Stomach (tissue), 8 donors: ENCODE measurements at regions not wholly inside any gene's neighbourhood (a gene's known extent, or its start where the extent isn't known, plus 50 kb on each side); places are given as distances from the start of the nearest gene placed in this dataset.

Experiments
- DNase-seq, 2 donors: peaks; one replicate each; pipeline versions ENCODE4 v3.0.0 to v3.0.0-alpha.2; 2013 to 2019
- H3K27ac ChIP-seq, 5 donors: fragments of 200-600 bp in 4 of 5; sonication (generic) in 4 of 5; one replicate each; pipeline ENCODE4 v1.5.1; 2013 to 2019; ENCODE audit warnings: mild to moderate bottlenecking in 1 of 5, moderate library complexity in 1 of 5
- H3K27me3 ChIP-seq, 3 donors: fragments of 200-600 bp; sonication (generic); one replicate each; pipeline ENCODE4 v1.5.1; 2017 to 2019; ENCODE audit warnings: mixed run types in 1 of 3
- H3K36me3 ChIP-seq, 4 donors: fragments of 200-600 bp; sonication (generic); 1 replicate in 3 of 4; 2 replicates in 1 of 4; pipeline ENCODE4 v1.5.1; 2016 to 2019
- H3K4me1 ChIP-seq, 4 donors: fragments of 200-600 bp; sonication (generic); one replicate each; pipeline ENCODE4 v1.5.1; 2016 to 2019
- H3K4me3 ChIP-seq, 4 donors: fragments of 200-600 bp; sonication (generic) in 3 of 4; one replicate each; pipeline ENCODE4 v1.5.1; 2016 to 2019; ENCODE audit warnings: mild to moderate bottlenecking in 1 of 4
- H3K9me3 ChIP-seq, 4 donors: fragments of 200-600 bp; sonication (generic); one replicate each; pipeline ENCODE4 v1.5.1; 2016 to 2019
- EP300 ChIP-seq: sonication (generic); formaldehyde crosslinking; IDR thresholded peaks from one replicate; pipeline ENCODE4 v1.6.1; 2017; ENCODE audit warnings: antibody characterized with exemption
- POLR2A ChIP-seq, 4 donors: fragments of 450-650 bp; IDR thresholded peaks; one replicate each; pipeline ENCODE4 v1.6.1; 2016; ENCODE audit warnings: antibody characterized with exemption in 4 of 4, control low read depth in 2 of 4, mild to moderate bottlenecking in 1 of 4, moderate library complexity in 1 of 4
- POLR2AphosphoS5 ChIP-seq, 3 donors: sonication (generic); formaldehyde crosslinking; IDR thresholded peaks; one replicate each; pipeline ENCODE4 v1.6.1; 2016; ENCODE audit warnings: antibody characterized with exemption in 3 of 3
- WGBS, 5 donors: extraction: QIAGEN DNeasy Blood & Tissue Kit in 3 of 5; methylation state at CpG; one replicate each; pipeline versions ENCODE4 v1.1.5 to v1.1.7; 2013 to 2018; 5-methylcytosine and 5-hydroxymethylcytosine counted together
- intact Hi-C: fragments of 100-400 bp; cut with DNase I; formaldehyde crosslinking; loops from one replicate; pipeline ENCODE4 v1.15.1; 2023; ENCODE audit warnings: low total_unique reads
- TF ChIP-seq, protein P1 (sequence below), 7 experiments: fragments of 450-650 bp in 4 of 7; fragments of 200-600 bp in 3 of 7; sonication (generic) in 3 of 7; IDR thresholded peaks; one replicate each; pipeline ENCODE4 v1.5.1; 2016 to 2019; ENCODE audit warnings: antibody characterized with exemption in 7 of 7, control low read depth in 2 of 7, mild to moderate bottlenecking in 1 of 7
- donor health status: healthy with polysubstance abuse.
- donor health status: Bipolar disorder and iron deficiency.
- donor health status: healthy.

DNA sequence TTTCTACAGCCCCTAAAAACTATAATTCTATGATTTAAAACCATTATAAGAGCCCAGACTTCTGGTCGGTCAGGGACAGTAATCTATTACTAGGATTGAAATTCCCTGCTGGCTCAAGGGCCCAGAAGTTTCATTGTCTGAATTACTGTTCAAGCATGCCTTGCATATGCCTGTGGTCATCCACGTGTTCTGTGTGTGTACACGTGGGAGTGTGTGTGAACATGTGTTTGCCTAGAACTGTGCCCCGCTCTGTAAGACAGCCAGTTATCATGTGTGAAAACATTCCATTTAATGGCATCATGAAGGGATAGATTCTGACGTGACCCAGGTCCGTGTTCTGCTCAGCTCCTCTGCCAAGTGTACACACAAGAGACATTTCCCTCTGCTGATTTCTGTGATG, 189.3 kb upstream of the NECTIN1 start:
- intact Hi-C loops = no loop called here
- Histone ChIP-seq H3K36me3 (peaks cover 0 to 20% (median 4%) of the 10 kb centered on the region in 4 donors), H3K27me3 (peaks cover 0 to 34% (median 0%) of the 10 kb centered on the region in 3 donors), H3K4me3 (no peak overlapping the region), H3K27ac (no peak overlapping the region), H3K9me3 (peaks cover 0 to 7% (median 0%) of the 10 kb centered on the region in 4 donors), H3K4me1 (no peaks in the 10 kb centered on the region)
- no peak for DNase-seq
- TF ChIP-seq EP300 = no peak
- TF ChIP-seq POLR2AphosphoS5 (IDR thresholded peaks at IDR 0.05) = no peak
- TF ChIP-seq POLR2A (IDR thresholded peaks at IDR 0.05) = no peak
- TF ChIP-seq, protein P1, sequence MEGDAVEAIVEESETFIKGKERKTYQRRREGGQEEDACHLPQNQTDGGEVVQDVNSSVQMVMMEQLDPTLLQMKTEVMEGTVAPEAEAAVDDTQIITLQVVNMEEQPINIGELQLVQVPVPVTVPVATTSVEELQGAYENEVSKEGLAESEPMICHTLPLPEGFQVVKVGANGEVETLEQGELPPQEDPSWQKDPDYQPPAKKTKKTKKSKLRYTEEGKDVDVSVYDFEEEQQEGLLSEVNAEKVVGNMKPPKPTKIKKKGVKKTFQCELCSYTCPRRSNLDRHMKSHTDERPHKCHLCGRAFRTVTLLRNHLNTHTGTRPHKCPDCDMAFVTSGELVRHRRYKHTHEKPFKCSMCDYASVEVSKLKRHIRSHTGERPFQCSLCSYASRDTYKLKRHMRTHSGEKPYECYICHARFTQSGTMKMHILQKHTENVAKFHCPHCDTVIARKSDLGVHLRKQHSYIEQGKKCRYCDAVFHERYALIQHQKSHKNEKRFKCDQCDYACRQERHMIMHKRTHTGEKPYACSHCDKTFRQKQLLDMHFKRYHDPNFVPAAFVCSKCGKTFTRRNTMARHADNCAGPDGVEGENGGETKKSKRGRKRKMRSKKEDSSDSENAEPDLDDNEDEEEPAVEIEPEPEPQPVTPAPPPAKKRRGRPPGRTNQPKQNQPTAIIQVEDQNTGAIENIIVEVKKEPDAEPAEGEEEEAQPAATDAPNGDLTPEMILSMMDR (IDR thresholded peaks at IDR 0.05) = no peak
- WGBS, 5 donors = 24 to 43% (median 38%) methylated on average over 4 to 6 of the region's 6 CpGs

DNA sequence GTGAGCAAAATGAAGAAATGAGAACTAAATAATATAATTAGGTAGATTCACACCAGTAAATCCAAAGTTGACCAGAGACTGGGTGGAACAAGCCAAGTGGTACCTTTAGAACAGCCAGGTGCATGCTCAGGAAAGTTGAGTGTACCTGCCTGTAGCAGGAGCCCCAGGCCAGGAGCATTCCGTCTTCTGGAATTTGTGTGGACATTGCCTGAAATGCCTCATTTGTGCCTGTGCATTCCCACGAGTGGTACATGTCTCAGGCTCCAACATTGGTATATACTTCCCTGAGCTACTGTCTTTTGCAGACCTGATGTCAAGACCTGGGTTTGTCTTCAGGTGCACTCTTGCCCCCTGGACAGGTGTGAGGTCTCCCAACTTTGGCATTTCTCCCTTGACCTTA, 187.6 kb upstream of the NECTIN1 start:
- Histone ChIP-seq H3K36me3 (peaks cover 0 to 21% (median 4%) of the 10 kb centered on the region in 4 donors), H3K9me3 (peaks cover 0 to 7% (median 0%) of the 10 kb centered on the region in 4 donors), H3K27me3 (peaks cover 0 to 29% (median 0%) of the 10 kb centered on the region in 3 donors), H3K4me3 (no peak overlapping the region), H3K27ac (no peak overlapping the region), H3K4me1 (no peaks in the 10 kb centered on the region)
- 50 to 87% (median 79%) methylated on average over 2 of the region's 2 CpGs for WGBS, 5 donors
- TF ChIP-seq, protein P1 (IDR thresholded peaks at IDR 0.05) = no peak
- TF ChIP-seq POLR2AphosphoS5 (IDR thresholded peaks at IDR 0.05) = no peak
- no peak for TF ChIP-seq POLR2A (IDR thresholded peaks at IDR 0.05)
- no peak for TF ChIP-seq EP300
- intact Hi-C loops = no loop called here
- DNase-seq = no peak

DNA sequence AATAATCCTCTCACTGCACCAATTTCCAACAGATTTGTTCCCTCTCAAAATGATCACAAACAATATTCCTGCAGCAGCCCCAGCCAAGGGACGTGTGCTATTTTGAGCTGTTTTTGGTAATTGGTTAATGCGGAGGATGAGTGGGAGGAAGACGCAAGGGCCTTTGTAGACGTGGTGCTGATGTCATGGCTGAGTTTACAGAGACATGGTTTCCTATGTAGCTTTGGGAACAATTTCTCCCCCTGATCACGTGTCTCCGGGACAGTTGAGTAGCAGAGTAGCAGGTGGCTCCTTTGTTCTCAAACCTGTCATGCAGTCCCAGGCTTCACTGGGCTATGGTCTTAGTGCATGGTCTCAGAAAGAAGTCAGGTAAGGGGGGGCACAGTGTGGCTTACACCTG, 183.2 kb upstream of the NECTIN1 start:
- TF ChIP-seq POLR2AphosphoS5 (IDR thresholded peaks at IDR 0.05) (no peak), POLR2A (IDR thresholded peaks at IDR 0.05) (no peak), EP300 (no peak)
- TF ChIP-seq, protein P1 (IDR thresholded peaks at IDR 0.05) = no peak
- intact Hi-C loops = no loop called here
- Histone ChIP-seq H3K27ac (no peak overlapping the region), H3K27me3 (peaks cover 0 to 4% (median 0%) of the 10 kb centered on the region in 3 donors), H3K9me3 (peaks cover 0 to 7% (median 0%) of the 10 kb centered on the region in 4 donors), H3K36me3 (peaks cover 0 to 21% (median 4%) of the 10 kb centered on the region in 4 donors), H3K4me1 (peaks cover 13 to 35% (median 33%) of the 10 kb centered on the region in 4 donors), H3K4me3 (no peak overlapping the region)
- WGBS, 5 donors = 75 to 89% (median 83%) methylated on average over 6 of the region's 6 CpGs
- DNase-seq = no peak

DNA sequence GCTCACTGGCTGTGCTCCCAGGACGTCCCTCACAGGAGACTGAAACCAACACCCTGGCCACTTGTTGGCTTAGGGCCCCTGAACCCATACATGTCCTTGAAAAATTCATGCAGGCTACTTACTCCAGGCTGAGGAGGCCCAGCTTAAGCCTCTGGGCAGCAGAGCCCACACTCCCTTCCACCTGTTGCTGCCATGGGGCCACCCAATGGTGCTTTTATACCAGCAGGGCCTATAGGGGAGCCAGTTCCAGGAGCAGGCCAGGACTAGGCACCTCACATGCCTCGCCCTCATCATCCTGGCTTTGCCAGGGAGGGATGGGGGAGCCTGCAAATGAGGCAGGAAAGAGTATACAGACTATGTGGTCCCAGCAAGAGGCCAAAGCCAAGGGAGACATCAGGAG, 181.7 kb upstream of the NECTIN1 start:
- peaks cover 0 to 7% (median 0%) of the 10 kb centered on the region in 4 donors for H3K9me3 ChIP-seq
- intact Hi-C loops = no loop called here
- H3K4me1 ChIP-seq = peaks cover 23 to 47% (median 34%) of the 10 kb centered on the region in 4 donors
- H3K4me3 ChIP-seq = no peak overlapping the region
- TF ChIP-seq POLR2AphosphoS5 (IDR thresholded peaks at IDR 0.05) (no peak), EP300 (no peak), POLR2A (IDR thresholded peaks at IDR 0.05) (no peak)
- TF ChIP-seq, protein P1 (IDR thresholded peaks at IDR 0.05) = no peak
- 55 to 79% (median 69%) methylated on average over 2 of the region's 2 CpGs for WGBS, 5 donors
- peaks cover 0 to 4% (median 0%) of the 10 kb centered on the region in 3 donors for H3K27me3 ChIP-seq
- H3K27ac ChIP-seq = peak overlapping the region in 4 of 5 donors; percentile 12 to 81 (median 56)
- peaks cover 0 to 21% (median 4%) of the 10 kb centered on the region in 4 donors for H3K36me3 ChIP-seq
- peak in 1 of 2 donors; percentile 34 for DNase-seq
